ENCODE measurements at regions not wholly inside any gene's neighbourhood (a gene's known extent, or its start where the extent isn't known, plus 50 kb on each side); places are given as distances from the start of the nearest gene placed in this dataset.

- BruUV-seq (replicated peaks), result no TSS peak
- no peak for TF ChIP-seq CHD1 (IDR thresholded peaks at IDR 0.05; ENCODE audit: low read depth, low read length)
- TF ChIP-seq RCOR1 (IDR thresholded peaks at IDR 0.05; ENCODE audit: insufficient replicate concordance, low read length), result no peak
- no peak for TF ChIP-seq FOS (IDR thresholded peaks at IDR 0.05; ENCODE audit: low read depth, low read length)
- TF ChIP-seq, protein P1, sequence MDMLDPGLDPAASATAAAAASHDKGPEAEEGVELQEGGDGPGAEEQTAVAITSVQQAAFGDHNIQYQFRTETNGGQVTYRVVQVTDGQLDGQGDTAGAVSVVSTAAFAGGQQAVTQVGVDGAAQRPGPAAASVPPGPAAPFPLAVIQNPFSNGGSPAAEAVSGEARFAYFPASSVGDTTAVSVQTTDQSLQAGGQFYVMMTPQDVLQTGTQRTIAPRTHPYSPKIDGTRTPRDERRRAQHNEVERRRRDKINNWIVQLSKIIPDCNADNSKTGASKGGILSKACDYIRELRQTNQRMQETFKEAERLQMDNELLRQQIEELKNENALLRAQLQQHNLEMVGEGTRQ (IDR thresholded peaks at IDR 0.05; ENCODE audit: low read depth, low read length), result no peak
- TF ChIP-seq POLR2A (IDR thresholded peaks at IDR 0.05; ENCODE audit: low read depth, low read length), result no peak
- TF ChIP-seq CTCF (conservative IDR thresholded peaks at IDR 0.05; ENCODE audit: low read depth, low read length), result no peak
- TF ChIP-seq, protein P2, sequence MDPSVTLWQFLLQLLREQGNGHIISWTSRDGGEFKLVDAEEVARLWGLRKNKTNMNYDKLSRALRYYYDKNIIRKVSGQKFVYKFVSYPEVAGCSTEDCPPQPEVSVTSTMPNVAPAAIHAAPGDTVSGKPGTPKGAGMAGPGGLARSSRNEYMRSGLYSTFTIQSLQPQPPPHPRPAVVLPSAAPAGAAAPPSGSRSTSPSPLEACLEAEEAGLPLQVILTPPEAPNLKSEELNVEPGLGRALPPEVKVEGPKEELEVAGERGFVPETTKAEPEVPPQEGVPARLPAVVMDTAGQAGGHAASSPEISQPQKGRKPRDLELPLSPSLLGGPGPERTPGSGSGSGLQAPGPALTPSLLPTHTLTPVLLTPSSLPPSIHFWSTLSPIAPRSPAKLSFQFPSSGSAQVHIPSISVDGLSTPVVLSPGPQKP (IDR thresholded peaks at IDR 0.05; ENCODE audit: borderline replicate concordance, low read depth, low read length), result no peak
- TF ChIP-seq RFX5 (IDR thresholded peaks at IDR 0.05; ENCODE audit: low read depth, low read length), result no peak
- no peak for TF ChIP-seq MXI1 (IDR thresholded peaks at IDR 0.05; ENCODE audit: borderline replicate concordance, low read depth, low read length)
- no peak for TF ChIP-seq SMC3 (IDR thresholded peaks at IDR 0.05; ENCODE audit: low read depth, low read length)
- TF ChIP-seq RAD21 (IDR thresholded peaks at IDR 0.05; ENCODE audit: low read length), result no peak
- no peak for TF ChIP-seq BHLHE40 (IDR thresholded peaks at IDR 0.05; ENCODE audit: low read depth, low read length)
- TF ChIP-seq MAZ (IDR thresholded peaks at IDR 0.05; ENCODE audit: borderline replicate concordance, low read depth, low read length), result no peak
- TF ChIP-seq NFE2L2 (IDR thresholded peaks at IDR 0.05; ENCODE audit: low read depth, low read length), result no peak
- TF ChIP-seq CEBPB (IDR thresholded peaks at IDR 0.05; ENCODE audit: low read depth, low read length), result no peak
- TF ChIP-seq MAFK (IDR thresholded peaks at IDR 0.05; ENCODE audit: low read depth, low read length), result no peak
- no peak overlapping the region for H3K4me3 ChIP-seq (ENCODE audit: insufficient read depth, low read depth, low read length)
These were observed 370.5 kb downstream of the ACTR3B start for GRCh38 chr7:153130052-153130451.

More at GRCh38 chr7:153130052-153130451, 370.5 kb downstream of the ACTR3B start:
- H4K20me1 ChIP-seq (ENCODE audit: insufficient read depth, low read length), result no peaks in the 10 kb centered on the region
- H3K27me3 ChIP-seq (ENCODE audit: control insufficient read depth, insufficient read depth, low read length), result no peaks in the 10 kb centered on the region
- H4K8ac ChIP-seq (ENCODE audit: low read depth in 2 of 2, low read length in 2 of 2), result no peak overlapping the region
- ChIA-PET CTCF (no interaction called here), POLR2A (ENCODE audit: unreplicated experiment) (no interaction called here)
- no peak overlapping the region for H3K4ac ChIP-seq (ENCODE audit: low read depth, low read length)
- no peak overlapping the region for H3K14ac ChIP-seq (replicated peaks; ENCODE audit: low read depth, low read length)
- no peaks in the 10 kb centered on the region for H3K79me1 ChIP-seq (ENCODE audit: low read depth in 1 of 2, low read length in 2 of 2)
- no peak overlapping the region for H3K27ac ChIP-seq (ENCODE audit: insufficient read depth, low read length)
- dilution Hi-C loops (cut with HindIII; ENCODE audit: low sequenced_read_pairs, unreplicated experiment), result no loop called here
- H2BK20ac ChIP-seq (ENCODE audit: low read depth, low read length), result no peak overlapping the region
- no peak overlapping the region for H3K18ac ChIP-seq (ENCODE audit: low read depth, low read length)
- peaks cover 14% of the 10 kb centered on the region for H3K9me3 ChIP-seq (ENCODE audit: control insufficient read depth, insufficient read depth, low read length)
- H3K56ac ChIP-seq (ENCODE audit: extremely low read depth, insufficient read depth, low read length), result no peak overlapping the region
- in situ Hi-C loops (cut with MboI; ENCODE audit: low sequenced_read_pairs), result no loop called here
- WGBS, 2 experiments (ENCODE audit: extremely low coverage in 2 of 2, insufficient read length in 1 of 2), result no CpG with 5 or more reads among the region's 2 CpGs
- no peak overlapping the region for H4K91ac ChIP-seq (ENCODE audit: insufficient read depth, low read depth, low read length)
- ATAC-seq (ENCODE audit: low read depth) (no peak), DNase-seq (no peak)
- no peak overlapping the region for H3K4me2 ChIP-seq (ENCODE audit: low read depth, low read length)
- intact Hi-C loops (cut with micrococcal nuclease), result no loop called here
- no peak overlapping the region for H2AK5ac ChIP-seq (ENCODE audit: low read depth, low read length)
- no peaks in the 10 kb centered on the region for H3K9me1 ChIP-seq (ENCODE audit: insufficient read depth, low read length)
- no peak overlapping the region for H3K9ac ChIP-seq (ENCODE audit: low read depth, low read length)
- no peaks in the 10 kb centered on the region for H3K4me1 ChIP-seq (ENCODE audit: control insufficient read depth, insufficient read depth, low read length)
- no peak overlapping the region for H2AK9ac ChIP-seq (replicated peaks; ENCODE audit: low read depth, low read length, poor library complexity)
- no peak overlapping the region for H2BK5ac ChIP-seq (ENCODE audit: low read depth, low read length, poor library complexity, severe bottlenecking)
- H2AFZ ChIP-seq (replicated peaks; ENCODE audit: low read length, poor library complexity), result no peak overlapping the region
- H2BK120ac ChIP-seq (ENCODE audit: low read depth, low read length), result no peak overlapping the region
- no peak overlapping the region for H2BK15ac ChIP-seq (ENCODE audit: low read depth, low read length)
- H4K5ac ChIP-seq (ENCODE audit: low read depth, low read length), result no peak overlapping the region
- no peaks in the 10 kb centered on the region for H3K36me3 ChIP-seq (ENCODE audit: control insufficient read depth, insufficient read depth, low read length)
- H3K23ac ChIP-seq (ENCODE audit: low read depth, low read length), result no peak overlapping the region
